GM21390 (cell line): ENCODE measurements at regions not wholly inside any gene's neighbourhood (a gene's known extent, or its start where the extent isn't known, plus 50 kb on each side); places are given as distances from the start of the nearest gene placed in this dataset.
"Not testable (repeated sequence)": the region's sequence is repeated elsewhere in the genome, so short reads cannot be mapped to it uniquely, and the experiment has no call there.

Experiments
- ATAC-seq: cut with Tn5 transposase; IDR thresholded peaks from one replicate; pipeline ENCODE4 v1.9.1; 2021; ENCODE audit not compliant: unreplicated experiment

GRCh38 chr10:64277536-64277935 is 756.3 kb downstream of the REEP3 start:
- no peak for ATAC-seq

GRCh38 chr10:64283621-64284020 is 762.4 kb downstream of the REEP3 start:
- ATAC-seq = no peak

- no peak for ATAC-seq
Observed at GRCh38 chr10:64286533-64286932, 765.3 kb downstream of the REEP3 start.

- ATAC-seq = no peak
Observed at GRCh38 chr10:64288404-64288803, 767.2 kb downstream of the REEP3 start.

GRCh38 chr10:64303566-64303965 is 782.4 kb downstream of the REEP3 start:
- no peak for ATAC-seq

- ATAC-seq = no peak
Observed at GRCh38 chr10:64306729-64307327, 785.6 kb downstream of the REEP3 start.

GRCh38 chr10:64312876-64313275 is 791.7 kb downstream of the REEP3 start:
- ATAC-seq = no peak

GRCh38 chr10:64313967-64314366 is 792.8 kb downstream of the REEP3 start:
- no peak for ATAC-seq

GRCh38 chr10:64316416-64316815 is 795.2 kb downstream of the REEP3 start:
- no peak for ATAC-seq

GRCh38 chr10:64316833-64317232 is 795.6 kb downstream of the REEP3 start:
- ATAC-seq = no peak

- no peak for ATAC-seq
Observed at GRCh38 chr10:64320448-64320847, 799.2 kb downstream of the REEP3 start.

GRCh38 chr10:64329510-64329909 is 808.3 kb downstream of the REEP3 start:
- ATAC-seq = no peak

- no peak for ATAC-seq
Observed at GRCh38 chr10:64332551-64332950, 811.4 kb downstream of the REEP3 start.

- no peak for ATAC-seq
Observed at GRCh38 chr10:64334084-64334483, 812.9 kb downstream of the REEP3 start.

GRCh38 chr10:64344211-64344610 is 823.0 kb downstream of the REEP3 start:
- no peak for ATAC-seq

- no peak for ATAC-seq
Observed at GRCh38 chr10:64345856-64346255, 824.7 kb downstream of the REEP3 start.

GRCh38 chr10:64346389-64346788 is 825.2 kb downstream of the REEP3 start:
- ATAC-seq = no peak

- no peak for ATAC-seq
Observed at GRCh38 chr10:64350665-64351064, 829.5 kb downstream of the REEP3 start.

- ATAC-seq = no peak
Observed at GRCh38 chr10:64358907-64359306, 837.7 kb downstream of the REEP3 start.

- ATAC-seq = not testable (repeated sequence)
Observed at GRCh38 chr10:64360240-64360639, 839.0 kb downstream of the REEP3 start.

- ATAC-seq = no peak
Observed at GRCh38 chr10:64363687-64364086, 842.5 kb downstream of the REEP3 start.

- ATAC-seq = no peak
Observed at GRCh38 chr10:64365663-64366062, 844.5 kb downstream of the REEP3 start.

GRCh38 chr10:64368298-64368697 is 847.1 kb downstream of the REEP3 start:
- no peak for ATAC-seq
